GM20000 (cell line): ENCODE measurements at regions not wholly inside any gene's neighbourhood (a gene's known extent, or its start where the extent isn't known, plus 50 kb on each side); places are given as distances from the start of the nearest gene placed in this dataset.
"Not testable (repeated sequence)": the region's sequence is repeated elsewhere in the genome, so short reads cannot be mapped to it uniquely, and the experiment has no call there.

Experiments used
- DNase-seq: peaks from one replicate; pipeline ENCODE4 v3.0.0; 2012; ENCODE audit warnings: low spot score
- CTCF ChIP-seq: IDR thresholded peaks from 2 replicates; pipeline ENCODE4 v1.5.1; 2012; ENCODE audit warnings: mild to moderate bottlenecking, control low read depth; ENCODE audit errors: extremely low read depth, missing control alignments

GRCh38 chr2:145530653-145531052 lies 1010.7 kb upstream of the ZEB2 start:
- DNase-seq, result no peak
- TF ChIP-seq CTCF, result no peak

DNA sequence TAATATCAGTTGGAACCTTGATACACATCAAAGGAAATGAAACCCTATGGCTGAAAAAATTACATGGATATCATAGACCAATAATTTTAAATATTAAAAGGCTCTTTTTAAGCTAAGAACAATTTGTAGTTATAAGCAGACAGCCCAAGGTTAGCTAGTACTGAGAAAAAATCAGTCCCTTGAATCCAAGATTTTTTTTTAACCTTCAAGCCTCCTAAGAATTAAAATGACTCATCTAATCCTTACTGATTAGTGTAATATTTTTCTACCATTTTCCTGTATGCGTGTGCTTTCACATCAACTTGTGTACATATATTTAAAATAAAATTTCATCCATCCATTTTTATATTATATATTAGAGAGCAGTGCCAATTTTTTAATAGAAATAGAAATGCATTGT lies 1004.9 kb upstream of the ZEB2 start:
- no peak for DNase-seq
- TF ChIP-seq CTCF, result no peak

- TF ChIP-seq CTCF, result no peak
- no peak for DNase-seq
Measured at GRCh38 chr2:145524303-145524702, 1004.4 kb upstream of the ZEB2 start.

GRCh38 chr2:145519254-145519653 lies 999.3 kb upstream of the ZEB2 start:
- not testable (repeated sequence) for DNase-seq

GRCh38 chr2:145511946-145512345 lies 992.0 kb upstream of the ZEB2 start:
- DNase-seq, result no peak
- no peak for TF ChIP-seq CTCF

- TF ChIP-seq CTCF, result no peak
- DNase-seq, result no peak
Measured at GRCh38 chr2:145503511-145503910, 983.6 kb upstream of the ZEB2 start.

DNA sequence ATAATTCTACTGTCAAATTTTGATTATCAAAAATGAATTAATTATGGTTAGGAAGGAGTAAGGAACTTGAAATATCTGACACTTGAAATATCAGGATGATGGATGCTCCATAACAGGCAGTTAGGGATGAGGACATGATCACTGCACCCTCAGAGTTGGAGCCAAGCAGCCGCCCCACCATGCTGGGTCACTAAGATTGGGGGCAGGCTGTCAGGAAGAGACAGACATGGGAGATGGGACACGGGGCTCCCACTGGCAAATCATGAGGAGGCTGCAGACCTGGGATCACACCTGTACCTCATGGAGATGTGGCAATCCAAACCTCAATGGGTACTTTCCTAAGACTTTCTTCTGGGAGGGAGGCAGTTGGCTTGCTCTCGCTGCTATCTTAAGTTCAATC lies 982.0 kb upstream of the ZEB2 start:
- TF ChIP-seq CTCF, result no peak
- DNase-seq, result no peak

GRCh38 chr2:145495590-145495989 lies 975.7 kb upstream of the ZEB2 start:
- no peak for TF ChIP-seq CTCF
- no peak for DNase-seq
